Testis (tissue), 2 donors: ENCODE measurements at regions not wholly inside any gene's neighbourhood (a gene's known extent, or its start where the extent isn't known, plus 50 kb on each side); places are given as distances from the start of the nearest gene placed in this dataset.

Source experiments
- DNase-seq: peaks from one replicate; pipeline ENCODE4 v3.0.0-alpha.2; 2019
- H3K27ac ChIP-seq, 2 donors: fragments of 200-600 bp; sonication (generic); one replicate each; pipeline ENCODE4 v1.5.1; 2019
- H3K27me3 ChIP-seq: fragments of 200-600 bp; sonication (generic); one replicate; pipeline ENCODE4 v1.5.1; 2019
- H3K36me3 ChIP-seq: fragments of 200-600 bp; sonication (generic); one replicate; pipeline ENCODE4 v1.5.1; 2017; ENCODE audit warnings: low read depth; ENCODE audit errors: missing control alignments
- H3K4me1 ChIP-seq: fragments of 200-600 bp; sonication (generic); one replicate; pipeline ENCODE4 v1.5.1; 2019
- H3K4me3 ChIP-seq, 2 donors: fragments of 200-600 bp; sonication (generic); one replicate each; pipeline ENCODE4 v1.5.1; 2017 to 2019
- H3K9me3 ChIP-seq: fragments of 200-600 bp; sonication (generic); one replicate; pipeline ENCODE4 v1.5.1; 2017
- CTCF ChIP-seq, 3 experiments: fragments of 450-650 bp in 2 of 3; fragments of 200-600 bp in 1 of 3; sonication (generic) in 1 of 3; IDR thresholded peaks; one replicate each; pipeline ENCODE4 v1.5.1; 2016 to 2019; ENCODE audit warnings: antibody characterized with exemption in 3 of 3, mild to moderate bottlenecking in 2 of 3, moderate library complexity in 1 of 3
- POLR2A ChIP-seq: fragments of 450-650 bp; IDR thresholded peaks from one replicate; pipeline ENCODE4 v1.6.1; 2017; ENCODE audit warnings: antibody characterized with exemption, mild to moderate bottlenecking, moderate library complexity
- WGBS, 2 donors: methylation state at CpG; one replicate each; pipeline ENCODE4 v1.1.5; 2018; 5-methylcytosine and 5-hydroxymethylcytosine counted together
- intact Hi-C: fragments of 100-400 bp; cut with DNase I; formaldehyde crosslinking; loops from one replicate; pipeline ENCODE4 v1.15.1; 2023; ENCODE audit warnings: low total_unique reads

- no peak for DNase-seq
- Histone ChIP-seq H3K4me3 (no peak overlapping the region), H3K4me1 (no peaks in the 10 kb centered on the region), H3K9me3 (no peaks in the 10 kb centered on the region), H3K36me3 (no peaks in the 10 kb centered on the region), H3K27me3 (no peaks in the 10 kb centered on the region), H3K27ac (no peak overlapping the region)
- intact Hi-C loops = no loop called here
- TF ChIP-seq CTCF (IDR thresholded peaks at IDR 0.05) (no peak), POLR2A (no peak)
- 88 to 93% methylated on average over 2 of the region's 2 CpGs for WGBS, 2 donors
Measured at GRCh38 chr3:117881210-117881609, 1153.4 kb downstream of the IGSF11 start.

DNA sequence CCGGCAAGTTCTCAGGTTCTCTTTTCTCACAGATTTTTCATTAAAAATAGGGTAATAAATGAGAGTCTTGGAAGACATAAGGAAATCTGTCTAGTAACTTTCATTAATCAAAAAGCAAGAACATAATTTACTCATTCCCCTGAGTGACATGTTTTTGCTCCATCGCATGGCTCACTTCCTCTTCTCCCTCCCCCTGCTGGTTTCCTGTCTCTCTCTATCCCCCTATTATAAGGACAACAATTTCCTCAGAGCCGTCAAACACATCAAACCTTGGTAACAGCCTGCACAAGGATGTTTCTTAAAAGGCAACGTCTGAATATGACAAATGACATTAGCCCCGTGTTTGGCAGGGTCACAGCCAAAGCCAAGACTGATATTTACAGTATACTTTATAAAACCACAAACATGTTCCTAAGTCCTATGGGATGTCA, 1149.6 kb downstream of the IGSF11 start:
- no peaks in the 10 kb centered on the region for H3K27me3 ChIP-seq
- H3K4me1 ChIP-seq = peaks cover 3% of the 10 kb centered on the region
- no peaks in the 10 kb centered on the region for H3K9me3 ChIP-seq
- intact Hi-C loops = no loop called here
- 59 to 65% methylated on average over 5 of the region's 5 CpGs for WGBS, 2 donors
- TF ChIP-seq POLR2A (no peak), CTCF (IDR thresholded peaks at IDR 0.05) (no peak)
- H3K36me3 ChIP-seq = no peaks in the 10 kb centered on the region
- no peak for DNase-seq
- no peak overlapping the region for H3K27ac ChIP-seq
- no peak overlapping the region for H3K4me3 ChIP-seq

GRCh38 chr3:117886147-117886546, 1148.5 kb downstream of the IGSF11 start:
- H3K4me3 ChIP-seq = no peak overlapping the region
- DNase-seq = peak; percentile 72
- intact Hi-C loops = no loop called here
- no peaks in the 10 kb centered on the region for H3K36me3 ChIP-seq
- H3K9me3 ChIP-seq = no peaks in the 10 kb centered on the region
- no peak overlapping the region for H3K27ac ChIP-seq
- peaks cover 3% of the 10 kb centered on the region for H3K4me1 ChIP-seq
- TF ChIP-seq CTCF (IDR thresholded peaks at IDR 0.05) (no peak), POLR2A (no peak)
- WGBS, 2 donors = 36 to 57% methylated on average over 3 of the region's 3 CpGs
- no peaks in the 10 kb centered on the region for H3K27me3 ChIP-seq

- WGBS, 2 donors = 79 to 85% methylated on average over 3 of the region's 3 CpGs
- Histone ChIP-seq H3K4me3 (no peak overlapping the region), H3K27me3 (no peaks in the 10 kb centered on the region), H3K27ac (no peak overlapping the region), H3K36me3 (no peaks in the 10 kb centered on the region), H3K9me3 (no peaks in the 10 kb centered on the region), H3K4me1 (peaks cover 3% of the 10 kb centered on the region)
- intact Hi-C loops = no loop called here
- DNase-seq = no peak
- TF ChIP-seq CTCF (IDR thresholded peaks at IDR 0.05) = no peak
- no peak for TF ChIP-seq POLR2A
Measured at GRCh38 chr3:117887031-117887430, 1147.6 kb downstream of the IGSF11 start.

DNA sequence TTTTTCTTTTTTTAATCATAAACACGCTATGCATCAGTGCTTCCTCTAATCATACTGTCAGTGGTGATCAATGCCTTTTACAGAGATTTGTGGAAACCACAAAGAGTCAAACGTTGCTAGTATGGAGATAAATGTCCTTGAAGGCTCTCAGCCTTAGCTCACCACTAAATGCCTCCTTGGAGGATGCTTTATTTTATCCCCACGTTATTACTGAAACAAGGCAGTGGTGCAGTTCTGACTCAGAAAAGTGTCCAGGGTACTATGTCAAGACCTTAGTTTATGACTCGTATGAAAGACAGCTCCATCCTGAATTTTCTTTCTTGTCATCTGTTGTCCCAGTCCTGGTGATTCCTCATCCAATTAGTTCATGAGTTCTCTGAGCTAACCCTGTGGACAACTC, 1146.7 kb downstream of the IGSF11 start:
- TF ChIP-seq POLR2A (no peak), CTCF (IDR thresholded peaks at IDR 0.05) (no peak)
- Histone ChIP-seq H3K27me3 (no peaks in the 10 kb centered on the region), H3K9me3 (no peaks in the 10 kb centered on the region), H3K4me3 (no peak overlapping the region), H3K27ac (no peak overlapping the region), H3K36me3 (no peaks in the 10 kb centered on the region), H3K4me1 (peaks cover 3% of the 10 kb centered on the region)
- 59 to 63% methylated on average over 4 of the region's 4 CpGs for WGBS, 2 donors
- no peak for DNase-seq
- intact Hi-C loops = no loop called here
